ENCODE measurements at regions not wholly inside any gene's neighbourhood (a gene's known extent, or its start where the extent isn't known, plus 50 kb on each side); places are given as distances from the start of the nearest gene placed in this dataset.

DNA sequence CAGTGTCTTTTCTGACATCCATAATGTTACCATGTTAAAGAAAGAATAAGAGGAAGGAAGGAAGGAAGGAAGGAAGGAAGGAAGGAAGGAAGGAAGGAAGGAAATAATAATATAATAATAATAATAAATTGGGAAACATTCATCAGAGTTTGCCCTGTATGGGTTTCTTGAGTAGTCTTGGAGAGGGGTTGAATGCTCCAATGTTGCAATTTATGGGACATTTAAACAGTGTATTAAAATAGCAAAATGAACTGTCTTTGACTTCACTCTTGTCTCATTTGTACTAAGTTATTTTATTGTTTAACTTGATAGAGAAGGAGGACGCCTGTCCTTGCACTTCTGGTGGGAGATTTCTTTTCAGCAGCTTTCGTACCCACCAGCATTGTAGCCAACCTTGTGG is 277.7 kb downstream of the RNF144A start (continued):
- no peak for TF ChIP-seq MAZ (IDR thresholded peaks at IDR 0.05; ENCODE audit: borderline replicate concordance, low read depth, low read length)
- no peak for TF ChIP-seq USF2 (IDR thresholded peaks at IDR 0.05)

DNA sequence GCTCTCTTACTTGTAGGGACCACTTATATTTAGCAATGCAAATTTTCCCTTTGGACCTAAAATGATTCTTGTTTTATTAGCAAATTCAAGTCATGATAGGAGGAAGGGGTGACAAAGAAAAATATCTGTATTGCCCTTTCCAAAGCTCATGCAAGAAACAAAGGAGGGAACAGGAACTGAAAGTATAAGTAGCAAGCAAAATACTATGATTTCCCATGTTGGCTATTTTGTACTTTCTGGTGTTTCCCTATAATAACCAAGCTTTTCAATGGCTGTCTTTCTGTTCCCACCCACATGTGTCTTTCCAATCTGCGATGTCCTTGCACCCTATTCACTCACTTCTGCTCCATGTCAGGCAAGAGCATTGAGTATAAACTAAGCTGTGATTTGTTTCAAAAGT is 279.7 kb downstream of the RNF144A start:
- no peak overlapping the region for H3K4me2 ChIP-seq
- FAIRE-seq = no peak
- 2% methylated on average over 1 of the region's 1 CpG for WGBS (ENCODE audit: missing lambda C conversion rate)
- ATAC-seq = no peak
- H3K9me3 ChIP-seq = no peaks in the 10 kb centered on the region
- TF ChIP-seq POLR2A (IDR thresholded peaks at IDR 0.05; ENCODE audit: low read length) (no peak), FOSB (CRISPR knock-in tag; IDR thresholded peaks at IDR 0.05) (no peak), SREBF2 (IDR thresholded peaks at IDR 0.05) (no peak), ESRRA (IDR thresholded peaks at IDR 0.05; ENCODE audit: borderline replicate concordance, low read length) (no peak), HEYL (CRISPR knock-in tag; IDR thresholded peaks at IDR 0.05) (no peak), HOXB5 (CRISPR knock-in tag; IDR thresholded peaks at IDR 0.05) (no peak), CBX2 (IDR thresholded peaks at IDR 0.05; ENCODE audit: borderline replicate concordance, low read depth) (no peak)
- ChIA-PET CTCF (interaction anchor here (1.4 kb wide), 1 partner anchor 9 kb away, joined by 9 read pairs; no protein-coding TSS in a partner anchor), POLR2A (no interaction called here)
- H3K27ac ChIP-seq = no peak overlapping the region
- no peak for DNase-seq (ENCODE audit: low read depth in 1 of 2, low spot score in 1 of 2)
- no peak overlapping the region for H3K4me3 ChIP-seq
- peaks cover 6% of the 10 kb centered on the region; the same call in 2 of the 3 replicates for H3K4me1 ChIP-seq

DNA sequence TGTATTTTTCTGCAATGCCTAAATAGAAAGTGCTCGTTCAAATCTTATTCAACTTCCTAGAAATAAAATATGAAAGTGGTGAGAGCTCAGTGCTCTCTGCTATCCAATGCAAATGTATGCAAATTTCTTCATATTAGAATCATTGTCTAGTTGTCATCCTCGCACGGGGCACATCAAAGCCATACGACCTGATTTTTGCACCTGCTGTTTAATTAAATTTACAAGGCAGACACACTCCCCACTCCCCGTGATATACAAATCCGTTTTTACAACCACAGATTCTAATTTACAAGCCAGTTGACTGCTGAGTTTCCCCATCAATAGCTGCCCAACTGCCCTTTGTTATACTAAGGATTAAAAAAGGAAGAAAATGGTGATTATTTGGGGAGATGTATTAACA is 284.6 kb downstream of the RNF144A start:
- 30% methylated on average over 6 of the region's 6 CpGs for WGBS (ENCODE audit: missing lambda C conversion rate)
- ATAC-seq = no peak
- Histone ChIP-seq H3K4me1 (no peaks in the 10 kb centered on the region), H3K4me2 (no peak overlapping the region), H3K4me3 (no peak overlapping the region), H3K27ac (no peak overlapping the region), H3K9me3 (no peaks in the 10 kb centered on the region)
- TF ChIP-seq HMGXB4 (CRISPR knock-in tag; IDR thresholded peaks at IDR 0.05; ENCODE audit: borderline replicate concordance) = no peak
- TF ChIP-seq HOXB13 (CRISPR knock-in tag; IDR thresholded peaks at IDR 0.05; ENCODE audit: low read depth) = no peak
- TF ChIP-seq HEYL (CRISPR knock-in tag; IDR thresholded peaks at IDR 0.05) = no peak
- no peak for TF ChIP-seq HDAC2 (IDR thresholded peaks at IDR 0.05)
- TF ChIP-seq ZNF302 (CRISPR knock-in tag; IDR thresholded peaks at IDR 0.05) = no peak
- TF ChIP-seq, protein P1, sequence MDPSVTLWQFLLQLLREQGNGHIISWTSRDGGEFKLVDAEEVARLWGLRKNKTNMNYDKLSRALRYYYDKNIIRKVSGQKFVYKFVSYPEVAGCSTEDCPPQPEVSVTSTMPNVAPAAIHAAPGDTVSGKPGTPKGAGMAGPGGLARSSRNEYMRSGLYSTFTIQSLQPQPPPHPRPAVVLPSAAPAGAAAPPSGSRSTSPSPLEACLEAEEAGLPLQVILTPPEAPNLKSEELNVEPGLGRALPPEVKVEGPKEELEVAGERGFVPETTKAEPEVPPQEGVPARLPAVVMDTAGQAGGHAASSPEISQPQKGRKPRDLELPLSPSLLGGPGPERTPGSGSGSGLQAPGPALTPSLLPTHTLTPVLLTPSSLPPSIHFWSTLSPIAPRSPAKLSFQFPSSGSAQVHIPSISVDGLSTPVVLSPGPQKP (IDR thresholded peaks at IDR 0.05; ENCODE audit: low read depth, low read length) = no peak
- no peak for TF ChIP-seq FOXS1 (CRISPR knock-in tag; IDR thresholded peaks at IDR 0.05)
- no peak for TF ChIP-seq RARB (CRISPR knock-in tag; IDR thresholded peaks at IDR 0.05)
- TF ChIP-seq USF2 (IDR thresholded peaks at IDR 0.05) = no peak
- no peak for TF ChIP-seq CHD2 (IDR thresholded peaks at IDR 0.05; ENCODE audit: low read length, partially characterized antibody)
- no peak for TF ChIP-seq ZSCAN20 (CRISPR knock-in tag; IDR thresholded peaks at IDR 0.05)
- no peak for TF ChIP-seq CEBPB (IDR thresholded peaks at IDR 0.05)
- TF ChIP-seq JUN (IDR thresholded peaks at IDR 0.05) = no peak
- TF ChIP-seq, protein P2, sequence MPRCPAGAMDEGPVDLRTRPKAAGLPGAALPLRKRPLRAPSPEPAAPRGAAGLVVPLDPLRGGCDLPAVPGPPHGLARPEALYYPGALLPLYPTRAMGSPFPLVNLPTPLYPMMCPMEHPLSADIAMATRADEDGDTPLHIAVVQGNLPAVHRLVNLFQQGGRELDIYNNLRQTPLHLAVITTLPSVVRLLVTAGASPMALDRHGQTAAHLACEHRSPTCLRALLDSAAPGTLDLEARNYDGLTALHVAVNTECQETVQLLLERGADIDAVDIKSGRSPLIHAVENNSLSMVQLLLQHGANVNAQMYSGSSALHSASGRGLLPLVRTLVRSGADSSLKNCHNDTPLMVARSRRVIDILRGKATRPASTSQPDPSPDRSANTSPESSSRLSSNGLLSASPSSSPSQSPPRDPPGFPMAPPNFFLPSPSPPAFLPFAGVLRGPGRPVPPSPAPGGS (IDR thresholded peaks at IDR 0.05) = no peak
- TF ChIP-seq, protein P3, sequence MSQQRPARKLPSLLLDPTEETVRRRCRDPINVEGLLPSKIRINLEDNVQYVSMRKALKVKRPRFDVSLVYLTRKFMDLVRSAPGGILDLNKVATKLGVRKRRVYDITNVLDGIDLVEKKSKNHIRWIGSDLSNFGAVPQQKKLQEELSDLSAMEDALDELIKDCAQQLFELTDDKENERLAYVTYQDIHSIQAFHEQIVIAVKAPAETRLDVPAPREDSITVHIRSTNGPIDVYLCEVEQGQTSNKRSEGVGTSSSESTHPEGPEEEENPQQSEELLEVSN (IDR thresholded peaks at IDR 0.05; ENCODE audit: borderline replicate concordance, low read depth) = no peak
- TF ChIP-seq MYC (IDR thresholded peaks at IDR 0.05; ENCODE audit: borderline replicate concordance, low read length) = no peak
- TF ChIP-seq NFE2L2 (conservative IDR thresholded peaks at IDR 0.05; ENCODE audit: low read length) = no peak
- TF ChIP-seq ZC3H11A (IDR thresholded peaks at IDR 0.05) = no peak
- TF ChIP-seq CBX2 (IDR thresholded peaks at IDR 0.05; ENCODE audit: borderline replicate concordance, low read depth) = no peak
- TF ChIP-seq JUNB (IDR thresholded peaks at IDR 0.05) = no peak
- no peak for DNase-seq (ENCODE audit: low read depth in 1 of 2, low spot score in 1 of 2)
- POLR2A ChIA-PET = no interaction called here
- no peak for FAIRE-seq
- CTCF ChIA-PET = interaction anchor here (0.7 to 1.4 kb wide), 3 partner anchors 9 to 1941 kb away, joined by 3 to 4 read pairs (median 4); no protein-coding TSS in a partner anchor
